ENCODE measurements at regions not wholly inside any gene's neighbourhood (a gene's known extent, or its start where the extent isn't known, plus 50 kb on each side); places are given as distances from the start of the nearest gene placed in this dataset.

- DNase-seq: no peak
These were observed 426.6 kb downstream of the OMA1 start for GRCh38 chr1:58119971-58120370.

GRCh38 chr1:58116284-58116683 lies 430.2 kb downstream of the OMA1 start:
- no peak for DNase-seq

- no peak for DNase-seq
These were observed 436.8 kb downstream of the OMA1 start for GRCh38 chr1:58109646-58110200.

- no peak for DNase-seq
These were observed 437.7 kb downstream of the OMA1 start for GRCh38 chr1:58108783-58109182.

- DNase-seq: no peak
These were observed 438.6 kb downstream of the OMA1 start for GRCh38 chr1:58107943-58108342.

GRCh38 chr1:58104960-58105359 lies 441.6 kb downstream of the OMA1 start:
- no peak for DNase-seq

GRCh38 chr1:58096714-58097113 lies 449.8 kb downstream of the OMA1 start:
- no peak for DNase-seq

GRCh38 chr1:58095183-58095582 lies 451.3 kb downstream of the OMA1 start:
- no peak for DNase-seq

- DNase-seq: no peak
These were observed 452.3 kb downstream of the OMA1 start for GRCh38 chr1:58094221-58094620.

GRCh38 chr1:58090640-58091039 lies 455.9 kb downstream of the OMA1 start:
- DNase-seq: no peak

- DNase-seq: no peak
These were observed 456.5 kb downstream of the OMA1 start for GRCh38 chr1:58089898-58090534.

GRCh38 chr1:58084266-58084665 lies 462.3 kb downstream of the OMA1 start:
- DNase-seq: no peak

- no peak for DNase-seq
These were observed 463.9 kb downstream of the OMA1 start for GRCh38 chr1:58082596-58082995.

GRCh38 chr1:58076258-58076657 lies 470.3 kb downstream of the OMA1 start:
- DNase-seq: no peak

- DNase-seq: no peak
These were observed 471.3 kb downstream of the OMA1 start for GRCh38 chr1:58075188-58075578.

- DNase-seq: no peak
These were observed 474.1 kb downstream of the OMA1 start for GRCh38 chr1:58072450-58072849.

GRCh38 chr1:58067082-58067481 lies 479.4 kb downstream of the OMA1 start:
- DNase-seq: no peak

GRCh38 chr1:58065520-58065919 lies 481.0 kb downstream of the OMA1 start:
- no peak for DNase-seq

- DNase-seq: no peak
These were observed 482.4 kb downstream of the OMA1 start for GRCh38 chr1:58064166-58064565.

GRCh38 chr1:58063095-58063494 lies 483.4 kb downstream of the OMA1 start:
- no peak for DNase-seq

- no peak for DNase-seq
These were observed 483.9 kb downstream of the OMA1 start for GRCh38 chr1:58062635-58063034.

- DNase-seq: no peak
These were observed 485.9 kb downstream of the OMA1 start for GRCh38 chr1:58060559-58061170.

GRCh38 chr1:58059789-58060188 lies 486.7 kb downstream of the OMA1 start:
- DNase-seq: no peak

- DNase-seq: no peak
These were observed 488.2 kb downstream of the OMA1 start for GRCh38 chr1:58058323-58058722.

GRCh38 chr1:58057826-58058225 lies 488.7 kb downstream of the OMA1 start:
- no peak for DNase-seq
